Fibroblast of villous mesenchyme (primary cell): ENCODE measurements at regions not wholly inside any gene's neighbourhood (a gene's known extent, or its start where the extent isn't known, plus 50 kb on each side); places are given as distances from the start of the nearest gene placed in this dataset.
A peak's percentile ranks its signal among the peaks of the same experiment; 100 is the strongest.
"Not testable (repeated sequence)": the region's sequence is repeated elsewhere in the genome, so short reads cannot be mapped to it uniquely, and the experiment has no call there.

Experiments
- DNase-seq: peaks from one replicate; pipeline ENCODE4 v3.0.0-alpha.2; 2010; ENCODE audit warnings: low read depth
- H3K4me3 ChIP-seq: 2 replicates; pipeline ENCODE4 v1.5.1; 2011; ENCODE audit warnings: low read depth, mild to moderate bottlenecking, low read length
- TF ChIP-seq, protein P1 (sequence below): IDR thresholded peaks from 2 replicates; pipeline ENCODE4 v1.5.1; 2012; ENCODE audit warnings: low read depth, mild to moderate bottlenecking, low read length; ENCODE audit not compliant: insufficient read depth

DNA sequence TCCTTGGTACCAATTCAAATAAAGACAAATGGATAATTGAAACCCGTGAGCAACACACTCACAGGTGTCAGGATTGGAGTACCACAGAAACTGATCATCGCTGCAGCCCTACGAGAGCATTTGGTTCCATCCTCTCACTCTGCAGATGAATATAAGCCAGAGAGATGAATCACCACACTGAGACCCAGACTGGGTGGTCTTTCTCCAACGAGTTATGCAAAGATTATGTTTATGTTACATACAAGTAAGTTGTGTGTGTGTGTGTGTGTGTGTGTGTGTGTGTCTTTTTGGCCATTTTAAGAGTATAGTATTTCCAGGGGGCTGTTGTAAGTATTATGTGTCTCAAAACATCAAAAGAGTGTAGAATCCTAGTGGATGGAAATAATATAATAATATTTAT, 329.5 kb upstream of the ZFP42 start:
- TF ChIP-seq, protein P1, sequence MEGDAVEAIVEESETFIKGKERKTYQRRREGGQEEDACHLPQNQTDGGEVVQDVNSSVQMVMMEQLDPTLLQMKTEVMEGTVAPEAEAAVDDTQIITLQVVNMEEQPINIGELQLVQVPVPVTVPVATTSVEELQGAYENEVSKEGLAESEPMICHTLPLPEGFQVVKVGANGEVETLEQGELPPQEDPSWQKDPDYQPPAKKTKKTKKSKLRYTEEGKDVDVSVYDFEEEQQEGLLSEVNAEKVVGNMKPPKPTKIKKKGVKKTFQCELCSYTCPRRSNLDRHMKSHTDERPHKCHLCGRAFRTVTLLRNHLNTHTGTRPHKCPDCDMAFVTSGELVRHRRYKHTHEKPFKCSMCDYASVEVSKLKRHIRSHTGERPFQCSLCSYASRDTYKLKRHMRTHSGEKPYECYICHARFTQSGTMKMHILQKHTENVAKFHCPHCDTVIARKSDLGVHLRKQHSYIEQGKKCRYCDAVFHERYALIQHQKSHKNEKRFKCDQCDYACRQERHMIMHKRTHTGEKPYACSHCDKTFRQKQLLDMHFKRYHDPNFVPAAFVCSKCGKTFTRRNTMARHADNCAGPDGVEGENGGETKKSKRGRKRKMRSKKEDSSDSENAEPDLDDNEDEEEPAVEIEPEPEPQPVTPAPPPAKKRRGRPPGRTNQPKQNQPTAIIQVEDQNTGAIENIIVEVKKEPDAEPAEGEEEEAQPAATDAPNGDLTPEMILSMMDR: no peak
- no peak overlapping the region for H3K4me3 ChIP-seq
- no peak for DNase-seq

- TF ChIP-seq, protein P1: no peak
- peak; percentile 3 for DNase-seq
- no peak overlapping the region for H3K4me3 ChIP-seq
These were observed 328.7 kb upstream of the ZFP42 start for GRCh38 chr4:187666697-187667494.

DNA sequence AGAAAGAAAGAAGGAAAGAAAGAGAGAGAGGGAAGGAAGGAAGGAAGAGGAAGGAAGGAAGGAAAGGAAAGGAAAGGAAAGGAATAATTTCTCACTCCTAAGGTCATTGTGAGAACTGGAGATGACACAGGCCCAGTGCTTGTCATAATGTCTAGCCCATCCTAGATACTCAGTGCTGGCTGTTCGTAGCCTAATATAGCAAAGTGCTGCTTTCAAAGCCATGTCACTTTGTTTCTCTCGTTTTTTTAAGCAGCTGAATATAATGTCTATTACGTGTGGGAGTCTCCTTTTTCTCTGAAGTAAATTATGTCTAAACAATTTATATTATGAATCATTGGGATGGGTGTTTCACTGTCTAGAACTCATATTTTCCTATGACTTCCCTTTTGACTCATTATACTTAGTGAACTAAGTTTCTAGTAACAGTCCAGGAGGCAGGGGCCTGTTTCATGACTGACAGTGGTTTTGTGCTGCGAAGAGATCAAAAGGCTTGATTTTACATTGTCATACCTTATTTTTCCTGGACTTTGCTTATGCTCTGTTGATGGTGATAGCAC, 327.0 kb upstream of the ZFP42 start:
- DNase-seq: no peak
- no peak overlapping the region for H3K4me3 ChIP-seq
- TF ChIP-seq, protein P1: no peak

GRCh38 chr4:187671521-187671920, 324.1 kb upstream of the ZFP42 start:
- DNase-seq, H3K4me3 ChIP-seq: not testable (repeated sequence)

GRCh38 chr4:187671958-187672357, 323.6 kb upstream of the ZFP42 start:
- not testable (repeated sequence) for H3K4me3 ChIP-seq, DNase-seq

- not testable (repeated sequence) for H3K4me3 ChIP-seq, DNase-seq
These were observed 323.0 kb upstream of the ZFP42 start for GRCh38 chr4:187672526-187672925.

GRCh38 chr4:187679450-187679849, 316.1 kb upstream of the ZFP42 start:
- H3K4me3 ChIP-seq: no peak overlapping the region
- TF ChIP-seq, protein P1: no peak
- no peak for DNase-seq

DNA sequence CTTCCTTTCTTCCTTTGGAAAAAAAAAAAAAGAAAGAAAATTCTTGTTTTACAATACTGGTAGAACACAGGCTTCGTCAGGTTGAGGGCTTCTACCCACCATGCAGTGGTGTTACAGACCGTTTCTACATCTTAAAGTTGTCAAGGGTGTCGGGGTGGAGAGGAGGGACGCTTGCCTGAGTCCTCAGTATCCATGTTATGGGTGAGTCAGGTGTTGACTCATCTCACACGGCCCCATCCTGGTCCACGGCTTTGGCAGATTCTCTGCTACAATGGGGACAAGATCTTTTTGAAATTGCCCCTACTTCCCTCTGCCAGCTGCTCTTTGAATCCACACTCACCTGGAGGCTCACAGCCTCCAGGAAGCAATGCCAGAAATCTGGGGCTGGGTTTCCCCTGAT, 310.3 kb upstream of the ZFP42 start:
- no peak for DNase-seq
- TF ChIP-seq, protein P1: no peak
- H3K4me3 ChIP-seq: no peak overlapping the region
